Activated CD4-positive, alpha-beta T cell treated with anti-CD3 and anti-CD28 coated beads for 36 hours (primary cell): ENCODE measurements at regions not wholly inside any gene's neighbourhood (a gene's known extent, or its start where the extent isn't known, plus 50 kb on each side); places are given as distances from the start of the nearest gene placed in this dataset. TPM values are rescaled to one million over a fixed set of nuclear protein-coding genes. Genes with fewer than 3 reads are reported as not detected.

Source experiments
- microRNA-seq: library from miRNA; unstranded; fragments of <30 nt; microRNA quantifications from one replicate; pipeline ENCODE4 v1.2.0, GENCODE V29; 2021; ENCODE audit warnings: borderline replicate concordance

Small RNA genes lying in the stretch of these regions (microRNA-seq; reads per million reads assigned to microRNA genes)
- gene MIR4532 = not detected
